Keratinocyte (primary cell): ENCODE measurements at regions not wholly inside any gene's neighbourhood (a gene's known extent, or its start where the extent isn't known, plus 50 kb on each side); places are given as distances from the start of the nearest gene placed in this dataset.
"Not testable (repeated sequence)": the region's sequence is repeated elsewhere in the genome, so short reads cannot be mapped to it uniquely, and the experiment has no call there.

Source experiments
- DNase-seq: peaks from one replicate; pipeline ENCODE4 v3.0.0-alpha.2; 2011; ENCODE audit warnings: low read depth, missing footprints, low spot score
- FAIRE-seq: peaks from 2 replicates; lab custom pipeline; 2011; peaks lifted over from hg19 to GRCh38; lab: Jason Lieb, UNC
- H2AFZ ChIP-seq: 2 replicates; pipeline ENCODE4 v1.6.0; 2012; ENCODE audit warnings: low read length, control low read depth, inconsistent platforms; ENCODE audit not compliant: control insufficient read depth
- H3K27ac ChIP-seq: 2 replicates; pipeline ENCODE4 v1.5.1; 2011; ENCODE audit warnings: low read length; ENCODE audit not compliant: control insufficient read depth, insufficient read depth
- H3K27me3 ChIP-seq: 3 replicates; pipeline ENCODE4 v1.6.0; 2011; ENCODE audit warnings: low read length; ENCODE audit not compliant: control insufficient read depth, insufficient read depth; ENCODE audit errors: extremely low read depth
- H3K36me3 ChIP-seq, 2 experiments: 2 replicates in 1 of 2; 3 replicates in 1 of 2; pipeline ENCODE4 v1.5.1; 2011; ENCODE audit warnings: low read length in 2 of 2, mild to moderate bottlenecking in 1 of 2; ENCODE audit not compliant: control insufficient read depth in 2 of 2, insufficient read depth in 2 of 2; ENCODE audit errors: extremely low read depth in 1 of 2
- H3K4me1 ChIP-seq: 3 replicates; pipeline ENCODE4 v1.5.1; 2011; ENCODE audit warnings: low read length; ENCODE audit not compliant: control insufficient read depth, insufficient read depth; ENCODE audit errors: extremely low read depth
- H3K4me2 ChIP-seq: 3 replicates; pipeline ENCODE4 v1.6.0; 2011; ENCODE audit warnings: low read depth, low read length; ENCODE audit not compliant: control insufficient read depth, insufficient read depth; ENCODE audit errors: extremely low read depth
- H3K4me3 ChIP-seq, 3 experiments: fragments of 200-600 bp in 1 of 3; sonication (generic) in 1 of 3; 2 replicates in 2 of 3; 3 replicates in 1 of 3; pipeline ENCODE4 v1.5.1; 2011 to 2016; ENCODE audit warnings: low read length in 3 of 3, mild to moderate bottlenecking in 3 of 3, control low read depth in 2 of 3, inconsistent platforms in 1 of 3, low read depth in 1 of 3, mixed read lengths in 1 of 3, mixed run types in 1 of 3, moderate library complexity in 1 of 3; ENCODE audit not compliant: control insufficient read depth in 2 of 3, insufficient read depth in 2 of 3; ENCODE audit errors: extremely low read depth in 1 of 3
- H3K79me2 ChIP-seq: 2 replicates; pipeline ENCODE4 v1.6.0; 2012; ENCODE audit warnings: low read length; ENCODE audit not compliant: control insufficient read depth, insufficient read depth
- H3K9ac ChIP-seq: 3 replicates; pipeline ENCODE4 v1.6.0; 2011; ENCODE audit warnings: low read length; ENCODE audit not compliant: control insufficient read depth, insufficient read depth; ENCODE audit errors: extremely low read depth
- H3K9me1 ChIP-seq: 3 replicates; pipeline ENCODE4 v1.6.0; 2011; ENCODE audit warnings: low read length; ENCODE audit not compliant: control insufficient read depth, insufficient read depth; ENCODE audit errors: extremely low read depth
- H3K9me3 ChIP-seq: 2 replicates; pipeline ENCODE4 v1.5.1; 2012; ENCODE audit warnings: low read depth, low read length; ENCODE audit not compliant: control insufficient read depth
- H4K20me1 ChIP-seq: 3 replicates; pipeline ENCODE4 v1.6.0; 2011; ENCODE audit warnings: low read length; ENCODE audit not compliant: control insufficient read depth, insufficient read depth; ENCODE audit errors: extremely low read depth
- EZH2 ChIP-seq: IDR thresholded peaks from one replicate; pipeline ENCODE4 v1.6.1; 2012; ENCODE audit warnings: inconsistent platforms, mild to moderate bottlenecking, low read length, moderate library complexity
- dilution Hi-C: fragments of 300-500 bp; cut with MboI; formaldehyde crosslinking; loops from one replicate; pipeline ENCODE4 v1.7.0; 2020; ENCODE audit warnings: low sequenced_read_pairs; ENCODE audit not compliant: extremely low pct_ligation_motif_present
- TF ChIP-seq, protein P1 (sequence below), 3 experiments: IDR thresholded peaks in 1 of 3; conservative IDR thresholded peaks in 1 of 3; optimal IDR thresholded peaks in 1 of 3; 2 replicates in 2 of 3; 3 replicates in 1 of 3; pipeline versions ENCODE3 to v1.5.1; 2011; ENCODE audit warnings: low read length in 3 of 3, mild to moderate bottlenecking in 3 of 3, moderate library complexity in 2 of 3, control low read depth in 1 of 3, inconsistent platforms in 1 of 3; ENCODE audit not compliant: insufficient read depth in 2 of 3; ENCODE audit errors: extremely low read depth in 1 of 3

DNA sequence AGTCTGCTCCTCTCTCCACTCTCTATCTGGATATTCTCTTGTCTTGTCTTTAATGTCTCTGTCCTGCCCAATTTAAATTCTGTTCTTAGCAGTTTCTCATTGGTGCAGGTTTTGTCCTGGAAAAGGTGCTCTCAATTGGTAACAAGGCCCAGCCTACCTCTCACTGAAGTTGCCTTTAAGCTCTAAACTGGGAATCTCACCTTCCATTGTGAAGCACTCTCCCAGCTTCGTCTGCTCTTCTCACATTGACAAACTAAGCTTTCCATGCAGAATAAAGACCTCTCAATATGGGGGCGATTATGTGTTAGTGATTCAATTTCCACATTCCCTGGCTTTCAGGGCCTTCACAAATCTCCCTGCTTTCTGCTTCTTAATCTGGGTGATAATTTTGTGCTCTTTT, 1712.2 kb downstream of the GRIK2 start:
- no peaks in the 10 kb centered on the region for H3K9me1 ChIP-seq
- no peak overlapping the region for H3K9ac ChIP-seq
- no peak for FAIRE-seq
- no peaks in the 10 kb centered on the region for H3K27me3 ChIP-seq
- no peaks in the 10 kb centered on the region for H3K9me3 ChIP-seq
- no peak overlapping the region for H2AFZ ChIP-seq
- H3K4me1 ChIP-seq = no peaks in the 10 kb centered on the region
- H3K36me3 ChIP-seq = no peaks in the 10 kb centered on the region
- H4K20me1 ChIP-seq = no peaks in the 10 kb centered on the region
- H3K79me2 ChIP-seq = no peaks in the 10 kb centered on the region
- no peak for DNase-seq
- TF ChIP-seq, protein P1, sequence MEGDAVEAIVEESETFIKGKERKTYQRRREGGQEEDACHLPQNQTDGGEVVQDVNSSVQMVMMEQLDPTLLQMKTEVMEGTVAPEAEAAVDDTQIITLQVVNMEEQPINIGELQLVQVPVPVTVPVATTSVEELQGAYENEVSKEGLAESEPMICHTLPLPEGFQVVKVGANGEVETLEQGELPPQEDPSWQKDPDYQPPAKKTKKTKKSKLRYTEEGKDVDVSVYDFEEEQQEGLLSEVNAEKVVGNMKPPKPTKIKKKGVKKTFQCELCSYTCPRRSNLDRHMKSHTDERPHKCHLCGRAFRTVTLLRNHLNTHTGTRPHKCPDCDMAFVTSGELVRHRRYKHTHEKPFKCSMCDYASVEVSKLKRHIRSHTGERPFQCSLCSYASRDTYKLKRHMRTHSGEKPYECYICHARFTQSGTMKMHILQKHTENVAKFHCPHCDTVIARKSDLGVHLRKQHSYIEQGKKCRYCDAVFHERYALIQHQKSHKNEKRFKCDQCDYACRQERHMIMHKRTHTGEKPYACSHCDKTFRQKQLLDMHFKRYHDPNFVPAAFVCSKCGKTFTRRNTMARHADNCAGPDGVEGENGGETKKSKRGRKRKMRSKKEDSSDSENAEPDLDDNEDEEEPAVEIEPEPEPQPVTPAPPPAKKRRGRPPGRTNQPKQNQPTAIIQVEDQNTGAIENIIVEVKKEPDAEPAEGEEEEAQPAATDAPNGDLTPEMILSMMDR (optimal IDR thresholded peaks at IDR 0.05 in 1 of 3, IDR thresholded peaks at IDR 0.05 in 1 of 3, conservative IDR thresholded peaks at IDR 0.05 in 1 of 3; ENCODE audit: extremely low read depth in 1 of 3, insufficient read depth in 2 of 3, low read length in 3 of 3) = no peak
- TF ChIP-seq EZH2 = no peak
- no peak overlapping the region for H3K27ac ChIP-seq
- no peak overlapping the region for H3K4me2 ChIP-seq
- dilution Hi-C loops = no loop called here
- no peak overlapping the region for H3K4me3 ChIP-seq

DNA sequence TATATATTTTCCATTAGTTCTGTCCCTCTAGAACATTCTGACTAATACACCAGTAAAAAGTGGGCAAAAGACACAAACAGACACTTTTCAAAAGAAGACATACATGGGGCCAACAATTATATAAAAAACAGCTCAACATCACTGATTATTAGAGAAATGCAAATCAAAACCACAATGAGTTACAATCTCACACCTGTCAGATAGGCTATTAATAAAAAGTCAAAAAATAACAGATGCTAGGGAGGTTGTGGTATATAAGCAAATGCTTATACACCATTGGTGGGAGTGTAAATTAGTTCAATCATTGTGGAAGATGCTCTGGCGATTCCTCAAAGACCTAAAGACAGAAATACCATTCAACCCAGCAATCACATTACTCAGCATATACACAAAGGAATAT, 1707.8 kb downstream of the GRIK2 start:
- TF ChIP-seq, protein P1 (optimal IDR thresholded peaks at IDR 0.05 in 1 of 3, IDR thresholded peaks at IDR 0.05 in 1 of 3, conservative IDR thresholded peaks at IDR 0.05 in 1 of 3; ENCODE audit: extremely low read depth in 1 of 3, insufficient read depth in 2 of 3, low read length in 3 of 3) = no peak
- no peak for TF ChIP-seq EZH2
- FAIRE-seq (no peak), DNase-seq (no peak)
- Histone ChIP-seq H3K9me3 (no peaks in the 10 kb centered on the region), H3K27ac (no peak overlapping the region), H3K27me3 (no peaks in the 10 kb centered on the region), H3K9me1 (no peaks in the 10 kb centered on the region), H2AFZ (no peak overlapping the region), H3K79me2 (no peaks in the 10 kb centered on the region), H4K20me1 (no peaks in the 10 kb centered on the region), H3K4me1 (no peaks in the 10 kb centered on the region), H3K36me3 (no peaks in the 10 kb centered on the region), H3K4me3 (no peak overlapping the region), H3K4me2 (no peak overlapping the region), H3K9ac (no peak overlapping the region)
- dilution Hi-C loops = no loop called here

DNA sequence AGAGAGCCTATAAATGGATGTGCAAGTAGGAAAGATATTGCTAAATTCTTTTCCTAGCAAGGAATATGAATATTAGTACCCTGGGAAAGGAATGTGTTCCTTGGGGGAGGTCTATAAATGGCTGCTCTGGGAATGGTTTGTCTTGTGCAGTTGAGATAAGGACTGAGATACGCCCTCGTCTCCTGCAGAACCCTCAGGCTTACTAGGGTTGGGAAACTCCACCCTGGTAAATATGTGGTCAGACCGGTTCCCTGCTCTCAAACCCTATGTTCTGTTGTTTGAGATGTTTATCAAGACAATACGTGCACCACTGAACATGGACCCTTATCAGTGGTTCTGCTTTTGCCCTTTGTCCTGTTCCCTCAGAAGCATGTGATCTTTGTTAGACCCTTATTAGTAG, 1698.9 kb downstream of the GRIK2 start:
- dilution Hi-C loops, H3K4me3 ChIP-seq, H3K9me3 ChIP-seq, FAIRE-seq, H4K20me1 ChIP-seq, H3K4me1 ChIP-seq, H3K4me2 ChIP-seq, DNase-seq, H3K79me2 ChIP-seq, H3K9ac ChIP-seq, H2AFZ ChIP-seq, H3K27ac ChIP-seq, H3K27me3 ChIP-seq, H3K36me3 ChIP-seq, H3K9me1 ChIP-seq: not testable (repeated sequence)
